Mucosa of descending colon (tissue), 3 donors: ENCODE measurements at regions not wholly inside any gene's neighbourhood (a gene's known extent, or its start where the extent isn't known, plus 50 kb on each side); places are given as distances from the start of the nearest gene placed in this dataset.

Source experiments
- ATAC-seq: fragments of 200-7000 bp; cut with Tn5 transposase; one replicate; pipeline ENCODE4 v1.9.1; 2020; ENCODE audit warnings: mild to moderate bottlenecking, moderate library complexity
- DNase-seq, 3 donors: peaks; one replicate each; pipeline ENCODE4 v3.0.0-alpha.2; 2020
- H3K36me3 ChIP-seq: fragments of 200-600 bp; one replicate; pipeline ENCODE4 v1.8.0; 2021; ENCODE audit warnings: low read depth, mild to moderate bottlenecking
- H3K4me1 ChIP-seq: fragments of 200-600 bp; one replicate; pipeline ENCODE4 v1.8.0; 2021; ENCODE audit warnings: low read depth, mild to moderate bottlenecking
- H3K4me3 ChIP-seq: fragments of 200-600 bp; one replicate; pipeline ENCODE4 v1.8.0; 2021; ENCODE audit warnings: mild to moderate bottlenecking
- H3K9me3 ChIP-seq: fragments of 200-600 bp; one replicate; pipeline ENCODE4 v1.8.0; 2021; ENCODE audit warnings: mild to moderate bottlenecking
- intact Hi-C, 2 donors: fragments of 100-400 bp; cut with DNase I in 1 of 2; cut with micrococcal nuclease in 1 of 2; formaldehyde crosslinking; loops; one replicate each; pipeline versions ENCODE4 v1.11.0 to v1.11.1; 2022; cut with DNase I, micrococcal nuclease
- TF ChIP-seq, protein P1 (sequence below): fragments of 200-600 bp; IDR thresholded peaks from one replicate; pipeline ENCODE4 v1.8.0; 2022; ENCODE audit warnings: antibody characterized with exemption, mild to moderate bottlenecking
- donor health status: DM: no; HTN: no; CAD: no; lungs with moderate emphysema.
- donor health status: DM: no; HTN: no; CAD: no.
- donor health status: DM: no; HTN: yes; CAD: no.

DNA sequence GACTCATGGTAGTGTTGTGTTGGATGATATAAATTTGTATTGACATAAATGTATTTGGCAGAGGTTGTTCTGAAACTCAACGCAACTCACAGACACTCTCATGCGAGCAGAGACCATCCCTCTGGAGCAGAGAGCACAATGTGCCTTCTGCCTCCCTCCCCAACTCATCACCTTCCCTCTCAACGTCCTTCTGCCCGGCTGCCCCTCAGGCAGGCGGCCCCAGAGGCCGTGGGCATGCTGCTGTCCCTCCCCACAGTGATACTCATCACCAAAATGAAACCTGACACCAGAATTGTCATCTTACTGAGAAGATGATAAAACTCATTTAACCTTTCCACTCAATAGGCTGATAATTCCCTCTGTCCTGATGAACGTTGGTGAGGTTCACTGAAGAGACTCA, 260.6 kb downstream of the ETS1 start:
- intact Hi-C loops: no loop called here
- TF ChIP-seq, protein P1, sequence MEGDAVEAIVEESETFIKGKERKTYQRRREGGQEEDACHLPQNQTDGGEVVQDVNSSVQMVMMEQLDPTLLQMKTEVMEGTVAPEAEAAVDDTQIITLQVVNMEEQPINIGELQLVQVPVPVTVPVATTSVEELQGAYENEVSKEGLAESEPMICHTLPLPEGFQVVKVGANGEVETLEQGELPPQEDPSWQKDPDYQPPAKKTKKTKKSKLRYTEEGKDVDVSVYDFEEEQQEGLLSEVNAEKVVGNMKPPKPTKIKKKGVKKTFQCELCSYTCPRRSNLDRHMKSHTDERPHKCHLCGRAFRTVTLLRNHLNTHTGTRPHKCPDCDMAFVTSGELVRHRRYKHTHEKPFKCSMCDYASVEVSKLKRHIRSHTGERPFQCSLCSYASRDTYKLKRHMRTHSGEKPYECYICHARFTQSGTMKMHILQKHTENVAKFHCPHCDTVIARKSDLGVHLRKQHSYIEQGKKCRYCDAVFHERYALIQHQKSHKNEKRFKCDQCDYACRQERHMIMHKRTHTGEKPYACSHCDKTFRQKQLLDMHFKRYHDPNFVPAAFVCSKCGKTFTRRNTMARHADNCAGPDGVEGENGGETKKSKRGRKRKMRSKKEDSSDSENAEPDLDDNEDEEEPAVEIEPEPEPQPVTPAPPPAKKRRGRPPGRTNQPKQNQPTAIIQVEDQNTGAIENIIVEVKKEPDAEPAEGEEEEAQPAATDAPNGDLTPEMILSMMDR: no peak
- Histone ChIP-seq H3K36me3 (no peaks in the 10 kb centered on the region), H3K9me3 (no peaks in the 10 kb centered on the region), H3K4me1 (peaks cover 5% of the 10 kb centered on the region), H3K4me3 (no peak overlapping the region)
- DNase-seq: no peak
- ATAC-seq: no peak

DNA sequence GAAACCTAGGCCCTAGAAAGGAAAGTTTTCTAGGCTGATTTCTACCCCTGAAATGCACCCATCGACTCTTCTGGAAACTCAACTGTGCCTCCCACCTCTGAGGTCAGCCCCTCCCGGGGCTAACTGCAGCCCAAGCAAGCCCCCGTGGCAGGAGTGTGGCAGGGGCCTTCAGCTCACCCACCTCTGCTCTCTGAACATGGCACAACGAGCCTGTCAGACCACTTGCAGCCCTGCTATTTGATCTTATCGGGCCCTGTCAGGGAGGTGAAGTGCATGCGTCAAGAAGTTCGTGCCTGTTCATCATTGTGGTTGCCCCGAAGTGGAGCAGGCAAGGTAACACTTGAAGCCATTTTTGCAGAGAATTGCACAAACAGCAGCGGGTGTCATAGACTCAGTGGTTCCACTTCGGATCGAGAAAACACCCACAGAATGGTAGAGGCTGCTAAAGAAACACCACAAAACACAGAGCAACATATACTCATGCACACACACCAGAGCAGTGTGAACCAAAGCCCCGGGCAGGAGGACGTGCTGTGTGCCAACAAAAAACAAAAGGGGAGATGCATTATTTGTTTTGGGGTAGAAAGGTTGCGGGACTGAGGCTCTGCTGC, 262.7 kb downstream of the ETS1 start:
- TF ChIP-seq, protein P1: no peak
- peak; percentile 34 to 55 (median 38) for DNase-seq
- ATAC-seq: peak; percentile 79
- Histone ChIP-seq H3K36me3 (no peaks in the 10 kb centered on the region), H3K4me3 (no peak overlapping the region), H3K9me3 (no peaks in the 10 kb centered on the region), H3K4me1 (peaks cover 5% of the 10 kb centered on the region)
- intact Hi-C loops: no loop called here

DNA sequence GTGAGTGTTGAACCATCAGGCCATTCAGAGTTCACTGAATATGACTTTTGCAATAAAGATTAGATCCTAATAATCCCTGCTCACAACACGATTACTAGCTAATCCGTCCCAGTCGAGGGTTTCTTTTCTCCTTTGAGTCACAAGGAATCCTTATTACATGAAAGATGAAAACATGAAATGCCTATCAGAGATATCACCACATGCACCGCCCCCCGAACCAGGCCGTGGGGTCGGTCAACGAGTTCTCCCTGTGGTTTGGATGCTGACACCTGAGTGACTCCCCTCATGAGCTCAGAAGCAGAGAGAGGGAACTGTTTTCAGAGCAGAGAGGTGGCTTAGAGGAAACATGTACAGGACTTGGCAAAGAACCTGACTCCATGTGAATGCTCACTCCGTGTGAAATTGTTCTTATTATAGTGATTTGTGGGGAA, 263.3 kb downstream of the ETS1 start:
- Histone ChIP-seq H3K4me3 (no peak overlapping the region), H3K36me3 (no peaks in the 10 kb centered on the region), H3K4me1 (peaks cover 5% of the 10 kb centered on the region), H3K9me3 (no peaks in the 10 kb centered on the region)
- DNase-seq: no peak
- TF ChIP-seq, protein P1: no peak
- peak; percentile 43 for ATAC-seq
- intact Hi-C loops: no loop called here

DNA sequence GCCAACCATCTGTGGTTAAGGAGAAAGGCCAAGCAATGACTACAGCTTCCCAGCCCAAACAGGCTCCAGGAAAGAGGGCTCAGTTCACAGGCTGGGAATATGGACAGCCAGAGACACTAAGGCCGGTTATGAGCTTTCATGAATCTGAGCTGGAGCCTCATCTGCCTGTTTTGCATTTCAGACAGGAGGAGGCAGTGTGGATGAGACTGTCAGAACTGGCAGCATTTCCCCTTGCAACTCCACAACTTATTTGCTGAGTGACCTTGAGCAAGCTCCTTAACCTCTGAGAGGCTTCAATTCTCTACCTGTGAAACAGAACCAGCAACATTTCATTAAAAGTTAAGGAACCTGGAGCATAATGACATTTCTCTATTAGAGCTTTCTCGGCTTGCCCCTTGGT, 264.0 kb downstream of the ETS1 start:
- DNase-seq (peak in 1 of 3 donors; percentile 54), ATAC-seq (peak; percentile 70)
- H3K36me3 ChIP-seq: no peaks in the 10 kb centered on the region
- TF ChIP-seq, protein P1: no peak
- no peaks in the 10 kb centered on the region for H3K9me3 ChIP-seq
- H3K4me1 ChIP-seq: peaks cover 5% of the 10 kb centered on the region
- intact Hi-C loops: no loop called here
- no peak overlapping the region for H3K4me3 ChIP-seq

DNA sequence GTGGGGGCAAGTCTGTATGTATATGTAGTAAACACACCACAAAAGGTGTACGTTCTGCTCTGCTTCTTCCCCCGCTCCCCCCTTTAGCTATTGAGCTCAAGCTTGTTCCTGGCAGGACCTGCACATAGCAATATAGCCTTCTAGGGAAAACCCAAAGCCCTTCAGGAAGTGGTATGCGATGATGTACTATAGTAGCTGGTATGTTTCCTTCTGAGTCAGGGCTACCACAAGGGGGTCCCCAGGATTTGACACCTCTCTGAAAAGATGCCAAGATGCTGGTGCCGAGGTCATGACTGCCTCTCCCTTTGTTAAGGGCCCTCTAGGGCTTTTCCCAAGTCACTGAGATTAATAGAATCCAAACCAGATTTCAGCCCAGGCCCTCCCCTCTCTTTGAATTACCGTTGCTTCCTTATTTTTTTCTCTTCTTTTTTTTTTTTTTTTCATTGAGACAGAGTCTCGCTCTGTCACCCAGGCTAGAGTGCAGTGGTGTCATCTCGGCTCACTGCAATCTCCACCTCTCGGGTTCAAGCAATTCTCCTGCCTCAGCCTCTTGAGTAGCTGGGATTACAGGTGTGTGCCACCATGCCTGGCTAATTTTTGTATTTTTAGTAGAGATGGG, 268.4 kb downstream of the ETS1 start:
- Histone ChIP-seq H3K4me3 (no peak overlapping the region), H3K4me1 (peaks cover 5% of the 10 kb centered on the region), H3K36me3 (no peaks in the 10 kb centered on the region), H3K9me3 (peaks cover 13% of the 10 kb centered on the region)
- no peak for DNase-seq
- TF ChIP-seq, protein P1: no peak
- intact Hi-C loops: no loop called here
- peak; percentile 71 for ATAC-seq
